ENCODE measurements at regions not wholly inside any gene's neighbourhood (a gene's known extent, or its start where the extent isn't known, plus 50 kb on each side); places are given as distances from the start of the nearest gene placed in this dataset. TPM values are rescaled to one million over a fixed set of nuclear protein-coding genes. Genes with fewer than 3 reads are reported as not detected.

GRCh38 chr4:44777115-44777514, 50.8 kb upstream of the GNPDA2 start:
- Histone ChIP-seq H3K9ac (ENCODE audit: low read depth in 1 of 2, low read length in 2 of 2) (no peak overlapping the region), H3K27ac (ENCODE audit: low read depth in 1 of 2, low read length in 2 of 2) (no peak overlapping the region), H3K4me1 (ENCODE audit: control insufficient read depth in 4 of 4, insufficient read depth in 4 of 4, low read length in 3 of 4) (no peaks in the 10 kb centered on the region), H3K36me3 (ENCODE audit: control insufficient read depth in 4 of 4, insufficient read depth in 3 of 4, low read depth in 1 of 4, low read length in 3 of 4) (no peaks in the 10 kb centered on the region), H3K27me3 (ENCODE audit: control insufficient read depth in 4 of 4, insufficient read depth in 4 of 4, low read length in 3 of 4) (no peaks in the 10 kb centered on the region), H3K9me3 (ENCODE audit: control insufficient read depth in 4 of 4, low read length in 3 of 4) (no peaks in the 10 kb centered on the region), H3K4me3 (ENCODE audit: low read depth in 1 of 3, low read length in 3 of 3) (no peak overlapping the region)
- no peak for TF ChIP-seq YY1 (IDR thresholded peaks at IDR 0.05)
- TF ChIP-seq HNF4A (conservative IDR thresholded peaks at IDR 0.05) = no peak
- no peak for TF ChIP-seq NR2F2 (IDR thresholded peaks at IDR 0.05)
- TF ChIP-seq JUND (IDR thresholded peaks at IDR 0.05) = no peak
- no peak for TF ChIP-seq FOXA2 (IDR thresholded peaks at IDR 0.05)
- TF ChIP-seq TAF1 (conservative IDR thresholded peaks at IDR 0.05) = no peak
- TF ChIP-seq HNF4G (IDR thresholded peaks at IDR 0.05) = no peak
- no peak for TF ChIP-seq GABPA (IDR thresholded peaks at IDR 0.05 in 1 of 2, conservative IDR thresholded peaks at IDR 0.05 in 1 of 2)
- no peak for TF ChIP-seq RXRA (IDR thresholded peaks at IDR 0.05)
- TF ChIP-seq ATF3 (IDR thresholded peaks at IDR 0.05) = no peak
- TF ChIP-seq RAD21 (IDR thresholded peaks at IDR 0.05) = no peak
- no peak for TF ChIP-seq REST (IDR thresholded peaks at IDR 0.05)
- TF ChIP-seq MAX (IDR thresholded peaks at IDR 0.05) = no peak
- WGBS = 11% methylated on average over 1 of the region's 1 CpG
- no peak for DNase-seq (ENCODE audit: low spot score)

Small RNAs in the stretch of these regions (small RNA-seq; reads per million reads assigned to genes)
- not detected for gene RNU6-931P

Data from liver (tissue), 8 donors.